Pancreas (tissue), 10 donors: ENCODE measurements at regions not wholly inside any gene's neighbourhood (a gene's known extent, or its start where the extent isn't known, plus 50 kb on each side); places are given as distances from the start of the nearest gene placed in this dataset.

Experiments used
- ATAC-seq, 4 donors: fragments of 200-7000 bp; cut with Tn5 transposase; one replicate each; pipeline versions ENCODE4 v1.8.0 to v1.9.1; 2020; ENCODE audit warnings: mild to moderate bottlenecking in 4 of 4, moderate library complexity in 4 of 4
- DNase-seq, 6 donors: peaks; one replicate each; pipeline ENCODE4 v3.0.0-alpha.2; 2020
- FAIRE-seq: peaks from 2 replicates; lab custom pipeline; 2012; peaks lifted over from hg19 to GRCh38; lab: Jason Lieb, UNC
- H3K27ac ChIP-seq, 4 donors: fragments of 200-600 bp; sonication (generic); 1 replicate in 3 of 4; 2 replicates in 1 of 4; pipeline versions ENCODE4 v1.5.0 to v1.8.0; 2020
- H3K27me3 ChIP-seq, 4 donors: fragments of 200-600 bp; one replicate each; pipeline ENCODE4 v1.8.0; 2021
- H3K36me3 ChIP-seq, 3 donors: fragments of 200-600 bp; sonication (generic) in 1 of 3; one replicate each; pipeline versions ENCODE4 v1.5.0 to v1.8.0; 2020 to 2021
- H3K4me1 ChIP-seq, 3 donors: fragments of 200-600 bp; one replicate each; pipeline ENCODE4 v1.8.0; 2021
- H3K4me3 ChIP-seq, 4 donors: fragments of 200-600 bp; sonication (generic) in 2 of 4; one replicate each; pipeline versions ENCODE4 v1.5.0 to v1.8.0; 2020 to 2021
- H3K9me3 ChIP-seq, 4 donors: fragments of 200-600 bp; one replicate each; pipeline ENCODE4 v1.8.0; 2021
- WGBS, 2 donors: extraction: QIAGEN DNeasy Blood & Tissue Kit; methylation state at CpG; one replicate each; pipeline ENCODE4 v1.1.7; 2013; 5-methylcytosine and 5-hydroxymethylcytosine counted together
- intact Hi-C, 3 donors: fragments of 100-400 bp; cut with DNase I; formaldehyde crosslinking; loops; one replicate each; pipeline versions ENCODE4 v1.11.1 to v1.14.2; 2022
- TF ChIP-seq, protein P1 (sequence below), 4 donors: fragments of 200-600 bp; sonication (generic) in 3 of 4; IDR thresholded peaks; one replicate each; pipeline versions ENCODE4 v1.5.0 to v1.8.0; 2021; ENCODE audit warnings: antibody characterized with exemption in 4 of 4
- donor health status: healthy with polysubstance abuse.
- donor health status: DM: no; HTN: no; CAD: no; lungs with moderate emphysema.
- donor health status: DM: no; HTN: no; CAD: no.
- donor health status: control.
- donor health status: control.
- donor health status: Bipolar disorder and iron deficiency.
- donor health status: DM: yes; HTN: yes; CAD: no.
- donor health status: DM: no; HTN: no; CAD: no.
- donor health status: DM: no; HTN: no; CAD: no.
- donor health status: DM: yes; HTN: yes; CAD: no.

- no peaks in the 10 kb centered on the region for H3K9me3 ChIP-seq
- intact Hi-C loops, result no loop called here
- DNase-seq (no peak), ATAC-seq (no peak), FAIRE-seq (no peak)
- no peak overlapping the region for H3K4me3 ChIP-seq
- no peak overlapping the region for H3K27ac ChIP-seq
- 64 to 68% methylated on average over 7 of the region's 7 CpGs for WGBS, 2 donors
- H3K27me3 ChIP-seq, result no peaks in the 10 kb centered on the region
- no peaks in the 10 kb centered on the region for H3K36me3 ChIP-seq
- no peaks in the 10 kb centered on the region for H3K4me1 ChIP-seq
- TF ChIP-seq, protein P1, sequence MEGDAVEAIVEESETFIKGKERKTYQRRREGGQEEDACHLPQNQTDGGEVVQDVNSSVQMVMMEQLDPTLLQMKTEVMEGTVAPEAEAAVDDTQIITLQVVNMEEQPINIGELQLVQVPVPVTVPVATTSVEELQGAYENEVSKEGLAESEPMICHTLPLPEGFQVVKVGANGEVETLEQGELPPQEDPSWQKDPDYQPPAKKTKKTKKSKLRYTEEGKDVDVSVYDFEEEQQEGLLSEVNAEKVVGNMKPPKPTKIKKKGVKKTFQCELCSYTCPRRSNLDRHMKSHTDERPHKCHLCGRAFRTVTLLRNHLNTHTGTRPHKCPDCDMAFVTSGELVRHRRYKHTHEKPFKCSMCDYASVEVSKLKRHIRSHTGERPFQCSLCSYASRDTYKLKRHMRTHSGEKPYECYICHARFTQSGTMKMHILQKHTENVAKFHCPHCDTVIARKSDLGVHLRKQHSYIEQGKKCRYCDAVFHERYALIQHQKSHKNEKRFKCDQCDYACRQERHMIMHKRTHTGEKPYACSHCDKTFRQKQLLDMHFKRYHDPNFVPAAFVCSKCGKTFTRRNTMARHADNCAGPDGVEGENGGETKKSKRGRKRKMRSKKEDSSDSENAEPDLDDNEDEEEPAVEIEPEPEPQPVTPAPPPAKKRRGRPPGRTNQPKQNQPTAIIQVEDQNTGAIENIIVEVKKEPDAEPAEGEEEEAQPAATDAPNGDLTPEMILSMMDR (IDR thresholded peaks at IDR 0.05), result no peak
Observed at GRCh38 chr15:25618161-25618560, 179.3 kb upstream of the UBE3A start.

DNA sequence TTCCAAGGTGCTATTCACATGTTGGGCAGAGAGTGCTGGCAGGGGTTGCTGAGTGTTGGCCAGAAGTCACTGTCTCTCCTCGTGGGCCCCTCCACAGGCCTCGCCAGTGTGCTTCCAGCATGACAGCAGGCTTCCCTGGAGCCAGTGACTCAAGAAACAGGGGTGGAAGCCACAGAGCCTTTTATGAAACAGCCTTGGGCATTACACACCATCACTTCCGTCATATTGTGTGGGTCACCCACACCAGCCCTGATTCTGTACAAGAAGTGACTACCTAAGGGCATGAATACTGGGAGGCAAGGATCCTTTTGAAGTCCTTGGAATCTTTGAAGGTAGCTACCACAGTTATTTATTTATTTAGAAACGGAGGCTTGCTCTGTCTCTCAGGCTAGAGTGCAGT, 177.6 kb upstream of the UBE3A start:
- no peak for DNase-seq
- no peaks in the 10 kb centered on the region for H3K27me3 ChIP-seq
- TF ChIP-seq, protein P1 (IDR thresholded peaks at IDR 0.05), result no peak
- no peak for ATAC-seq
- no peaks in the 10 kb centered on the region for H3K9me3 ChIP-seq
- no peak overlapping the region for H3K27ac ChIP-seq
- 55 to 62% methylated on average over 4 of the region's 4 CpGs for WGBS, 2 donors
- no peaks in the 10 kb centered on the region for H3K36me3 ChIP-seq
- no peak overlapping the region for H3K4me3 ChIP-seq
- H3K4me1 ChIP-seq, result no peaks in the 10 kb centered on the region
- no peak for FAIRE-seq
- intact Hi-C loops, result no loop called here

DNA sequence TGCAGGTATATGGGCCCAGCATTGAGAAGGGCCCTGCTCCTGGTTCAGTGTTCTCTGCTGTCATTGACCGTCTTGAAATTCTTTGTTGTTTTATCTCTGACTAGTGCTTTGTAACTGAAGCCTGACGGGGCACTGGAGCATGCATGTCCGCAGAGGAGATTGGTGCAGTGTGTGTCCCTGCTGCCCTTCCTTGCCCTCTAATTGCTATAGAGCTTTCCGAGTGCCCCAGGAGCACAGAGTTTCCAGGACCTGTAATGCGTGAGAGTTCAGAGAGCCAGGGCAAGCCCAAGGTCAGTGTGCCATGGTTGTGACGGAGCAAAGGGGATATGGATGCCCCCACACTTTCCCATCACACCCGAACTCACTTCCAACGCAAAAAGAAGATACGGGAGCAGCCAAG, 174.3 kb upstream of the UBE3A start:
- no peak overlapping the region for H3K4me3 ChIP-seq
- no peak for DNase-seq
- ATAC-seq, result no peak
- 57 to 66% methylated on average over 9 of the region's 9 CpGs for WGBS, 2 donors
- H3K9me3 ChIP-seq, result no peaks in the 10 kb centered on the region
- intact Hi-C loops, result no loop called here
- TF ChIP-seq, protein P1 (IDR thresholded peaks at IDR 0.05), result no peak
- no peak for FAIRE-seq
- H3K36me3 ChIP-seq, result no peaks in the 10 kb centered on the region
- no peaks in the 10 kb centered on the region for H3K4me1 ChIP-seq
- H3K27me3 ChIP-seq, result no peaks in the 10 kb centered on the region
- H3K27ac ChIP-seq, result no peak overlapping the region

DNA sequence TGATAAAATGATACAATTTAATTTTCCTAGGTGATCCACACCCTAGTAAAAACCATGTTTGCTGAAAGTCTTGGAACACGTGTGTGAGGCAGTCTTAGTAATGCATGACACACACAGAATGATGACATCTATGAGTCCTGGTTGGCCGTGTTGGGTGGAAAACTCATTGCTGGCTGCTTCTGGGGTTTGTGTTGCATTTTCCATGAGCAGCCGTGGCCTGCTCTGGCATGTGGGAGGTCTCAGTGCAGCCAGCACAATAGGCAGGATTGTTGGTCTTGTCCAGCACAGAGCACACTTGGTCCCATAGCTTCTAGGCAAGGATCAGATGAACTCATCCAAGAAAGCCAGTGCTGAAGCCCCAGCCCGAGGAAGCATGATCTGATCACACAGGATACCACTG, 172.8 kb upstream of the UBE3A start:
- no peak overlapping the region for H3K4me3 ChIP-seq
- no peaks in the 10 kb centered on the region for H3K27me3 ChIP-seq
- TF ChIP-seq, protein P1 (IDR thresholded peaks at IDR 0.05), result no peak
- DNase-seq, result no peak
- intact Hi-C loops, result no loop called here
- H3K36me3 ChIP-seq, result no peaks in the 10 kb centered on the region
- FAIRE-seq, result no peak
- WGBS, 2 donors, result 35 to 52% methylated on average over 4 of the region's 4 CpGs
- no peak for ATAC-seq
- H3K4me1 ChIP-seq, result no peaks in the 10 kb centered on the region
- no peak overlapping the region for H3K27ac ChIP-seq
- no peaks in the 10 kb centered on the region for H3K9me3 ChIP-seq

- no peak for FAIRE-seq
- Histone ChIP-seq H3K9me3 (no peaks in the 10 kb centered on the region), H3K4me1 (no peaks in the 10 kb centered on the region), H3K4me3 (no peak overlapping the region), H3K36me3 (no peaks in the 10 kb centered on the region), H3K27ac (no peak overlapping the region), H3K27me3 (no peaks in the 10 kb centered on the region)
- intact Hi-C loops, result no loop called here
- TF ChIP-seq, protein P1 (IDR thresholded peaks at IDR 0.05), result no peak
- ATAC-seq, result no peak
- WGBS, 2 donors, result 61 to 79% methylated on average over 5 of the region's 5 CpGs
- no peak for DNase-seq
Observed at GRCh38 chr15:25609371-25609770, 170.5 kb upstream of the UBE3A start.
